Stimulated activated CD4-positive, alpha-beta T cell treated with anti-CD3 and anti-CD28 coated beads, Interleukin-1b, Interleukin-23, amount 100 ng/mL, for 4 hours (primary cell): ENCODE measurements at regions not wholly inside any gene's neighbourhood (a gene's known extent, or its start where the extent isn't known, plus 50 kb on each side); places are given as distances from the start of the nearest gene placed in this dataset.

Experiments
- DNase-seq, 2 donors: peaks; one replicate each; pipeline ENCODE4 v3.0.0-alpha.2; 2020; ENCODE audit warnings: low read depth in 2 of 2

- DNase-seq: no peak
These were observed 331.5 kb upstream of the RARB start for GRCh38 chr3:25096536-25096935.

- DNase-seq: no peak
These were observed 331.0 kb upstream of the RARB start for GRCh38 chr3:25097023-25097422.

GRCh38 chr3:25099666-25100065 is 328.4 kb upstream of the RARB start:
- DNase-seq: no peak

- no peak for DNase-seq
These were observed 324.7 kb upstream of the RARB start for GRCh38 chr3:25103391-25103790.

- no peak for DNase-seq
These were observed 320.0 kb upstream of the RARB start for GRCh38 chr3:25107918-25108617.

GRCh38 chr3:25110642-25111041 is 317.4 kb upstream of the RARB start:
- DNase-seq: no peak

- no peak for DNase-seq
These were observed 314.2 kb upstream of the RARB start for GRCh38 chr3:25113891-25114290.

- no peak for DNase-seq
These were observed 313.5 kb upstream of the RARB start for GRCh38 chr3:25114532-25114931.

GRCh38 chr3:25117005-25117593 is 311.0 kb upstream of the RARB start:
- DNase-seq: no peak

GRCh38 chr3:25119682-25120081 is 308.4 kb upstream of the RARB start:
- DNase-seq: no peak

GRCh38 chr3:25120665-25121064 is 307.4 kb upstream of the RARB start:
- DNase-seq: no peak

- no peak for DNase-seq
These were observed 302.9 kb upstream of the RARB start for GRCh38 chr3:25125201-25125600.

- DNase-seq: no peak
These were observed 299.3 kb upstream of the RARB start for GRCh38 chr3:25128735-25129134.

GRCh38 chr3:25130724-25131520 is 297.1 kb upstream of the RARB start:
- no peak for DNase-seq

- DNase-seq: no peak
These were observed 294.5 kb upstream of the RARB start for GRCh38 chr3:25133588-25133987.

- DNase-seq: no peak
These were observed 290.5 kb upstream of the RARB start for GRCh38 chr3:25137606-25138005.

- DNase-seq: no peak
These were observed 288.8 kb upstream of the RARB start for GRCh38 chr3:25139267-25139666.

GRCh38 chr3:25142609-25143355 is 285.3 kb upstream of the RARB start:
- DNase-seq: no peak

- DNase-seq: no peak
These were observed 284.6 kb upstream of the RARB start for GRCh38 chr3:25143356-25144025.

GRCh38 chr3:25144430-25144829 is 283.6 kb upstream of the RARB start:
- no peak for DNase-seq

- no peak for DNase-seq
These were observed 282.9 kb upstream of the RARB start for GRCh38 chr3:25145176-25145575.

GRCh38 chr3:25150199-25150598 is 277.9 kb upstream of the RARB start:
- DNase-seq: no peak
